ENCODE measurements at regions not wholly inside any gene's neighbourhood (a gene's known extent, or its start where the extent isn't known, plus 50 kb on each side); places are given as distances from the start of the nearest gene placed in this dataset.

DNA sequence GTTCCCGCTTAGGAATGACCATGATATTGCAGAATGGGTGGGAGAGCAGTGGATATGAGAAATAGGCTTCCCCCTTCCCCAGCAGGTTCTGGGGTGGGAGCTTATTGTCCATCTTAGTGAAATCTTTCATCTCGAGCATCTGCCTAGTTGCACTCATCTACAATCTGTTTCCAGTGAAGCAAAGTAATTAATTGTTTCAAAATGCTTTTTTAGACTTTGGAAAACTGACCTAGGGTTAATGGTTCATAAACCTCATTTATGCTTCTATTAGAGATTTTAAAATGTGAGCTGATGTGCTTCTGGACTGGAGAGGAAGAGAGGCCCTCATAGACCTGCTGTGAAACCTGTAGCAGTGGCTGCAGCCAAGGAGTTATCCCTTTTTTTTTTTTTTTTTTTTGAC is 247.7 kb upstream of the XYLT1 start:
- no peak for DNase-seq (ENCODE audit: low read depth)
- TF ChIP-seq, protein P1, sequence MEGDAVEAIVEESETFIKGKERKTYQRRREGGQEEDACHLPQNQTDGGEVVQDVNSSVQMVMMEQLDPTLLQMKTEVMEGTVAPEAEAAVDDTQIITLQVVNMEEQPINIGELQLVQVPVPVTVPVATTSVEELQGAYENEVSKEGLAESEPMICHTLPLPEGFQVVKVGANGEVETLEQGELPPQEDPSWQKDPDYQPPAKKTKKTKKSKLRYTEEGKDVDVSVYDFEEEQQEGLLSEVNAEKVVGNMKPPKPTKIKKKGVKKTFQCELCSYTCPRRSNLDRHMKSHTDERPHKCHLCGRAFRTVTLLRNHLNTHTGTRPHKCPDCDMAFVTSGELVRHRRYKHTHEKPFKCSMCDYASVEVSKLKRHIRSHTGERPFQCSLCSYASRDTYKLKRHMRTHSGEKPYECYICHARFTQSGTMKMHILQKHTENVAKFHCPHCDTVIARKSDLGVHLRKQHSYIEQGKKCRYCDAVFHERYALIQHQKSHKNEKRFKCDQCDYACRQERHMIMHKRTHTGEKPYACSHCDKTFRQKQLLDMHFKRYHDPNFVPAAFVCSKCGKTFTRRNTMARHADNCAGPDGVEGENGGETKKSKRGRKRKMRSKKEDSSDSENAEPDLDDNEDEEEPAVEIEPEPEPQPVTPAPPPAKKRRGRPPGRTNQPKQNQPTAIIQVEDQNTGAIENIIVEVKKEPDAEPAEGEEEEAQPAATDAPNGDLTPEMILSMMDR (conservative IDR thresholded peaks at IDR 0.05; ENCODE audit: low read depth, low read length), result no peak
- H3K4me3 ChIP-seq (ENCODE audit: low read length), result no peak overlapping the region

DNA sequence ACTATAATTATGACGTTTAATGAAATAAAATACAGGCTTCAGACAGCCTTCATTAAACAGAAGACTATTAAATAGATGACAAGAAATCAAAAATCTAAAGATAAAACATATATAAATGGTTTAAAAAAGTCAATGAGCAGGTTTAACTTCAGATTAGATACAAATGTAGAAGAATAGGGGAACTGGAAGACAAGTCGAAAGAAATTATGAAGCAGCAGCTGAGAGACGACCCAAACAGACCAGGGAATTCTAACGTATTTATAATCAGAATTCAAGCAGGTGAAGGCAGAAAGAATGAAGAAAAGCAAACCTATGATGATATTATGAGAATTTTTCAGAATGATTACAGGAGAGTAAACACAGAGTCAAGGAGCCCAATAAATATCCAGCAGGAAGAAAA is 235.1 kb upstream of the XYLT1 start:
- no peak for DNase-seq (ENCODE audit: low read depth)
- TF ChIP-seq, protein P1 (conservative IDR thresholded peaks at IDR 0.05; ENCODE audit: low read depth, low read length), result no peak
- H3K4me3 ChIP-seq (ENCODE audit: low read length), result no peak overlapping the region

DNA sequence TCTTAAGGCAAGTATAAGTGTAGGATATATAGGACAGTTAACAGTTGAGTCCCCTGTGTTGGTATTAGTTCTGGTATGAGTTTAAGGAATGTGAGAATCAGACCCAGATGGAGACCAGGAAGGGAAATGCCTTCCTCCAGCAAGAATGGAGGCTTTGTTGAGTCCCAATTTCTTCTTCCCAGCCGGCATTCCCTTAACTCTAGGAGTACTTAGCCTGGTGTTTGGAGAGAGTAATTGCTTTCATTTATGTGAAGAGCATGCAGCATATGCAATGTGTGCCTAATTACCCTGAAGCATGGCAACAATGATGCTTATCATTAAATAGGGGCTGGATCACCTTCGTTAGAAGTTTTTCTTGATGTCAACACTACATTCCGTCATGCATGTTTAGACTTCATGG is 225.9 kb upstream of the XYLT1 start:
- TF ChIP-seq, protein P1 (conservative IDR thresholded peaks at IDR 0.05; ENCODE audit: low read depth, low read length), result no peak
- no peak for DNase-seq (ENCODE audit: low read depth)
- no peak overlapping the region for H3K4me3 ChIP-seq (ENCODE audit: low read length)

DNA sequence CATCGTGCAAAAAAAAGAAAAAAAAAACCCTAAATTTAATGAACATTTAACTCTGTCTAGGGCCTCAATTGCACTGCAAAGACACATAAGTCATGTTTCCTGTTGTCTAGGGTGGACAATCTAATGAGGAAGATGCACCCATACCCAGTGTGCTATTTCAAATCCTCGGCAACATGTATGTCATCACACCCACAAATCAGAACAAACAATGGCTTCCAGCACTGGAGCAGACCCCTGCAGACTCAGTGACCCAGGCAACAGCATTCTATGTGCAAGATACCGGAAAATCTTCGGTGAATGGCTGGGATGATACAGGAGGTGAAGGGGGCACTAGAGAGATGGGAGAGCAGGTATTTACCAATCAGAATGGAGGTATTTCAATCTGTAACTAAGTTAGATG is 221.7 kb upstream of the XYLT1 start:
- no peak for DNase-seq (ENCODE audit: low read depth)
- H3K4me3 ChIP-seq (ENCODE audit: low read length), result no peak overlapping the region
- TF ChIP-seq, protein P1 (conservative IDR thresholded peaks at IDR 0.05; ENCODE audit: low read depth, low read length), result no peak

DNA sequence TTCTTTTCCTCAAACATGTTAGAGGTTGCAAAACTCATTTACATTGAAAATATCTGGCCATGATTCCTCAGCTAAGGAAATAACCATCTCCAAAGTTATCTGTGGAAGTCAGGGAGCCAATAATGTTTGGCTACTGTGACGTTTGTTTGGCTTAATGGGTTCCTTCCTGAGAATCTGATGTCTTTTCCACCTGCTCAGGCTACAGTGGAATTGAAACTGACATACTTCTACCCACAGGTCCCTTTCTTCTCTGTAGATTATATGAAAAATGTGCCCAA is 221.1 kb upstream of the XYLT1 start:
- no peak overlapping the region for H3K4me3 ChIP-seq (ENCODE audit: low read length)
- TF ChIP-seq, protein P1 (conservative IDR thresholded peaks at IDR 0.05; ENCODE audit: low read depth, low read length), result no peak
- DNase-seq (ENCODE audit: low read depth), result no peak

DNA sequence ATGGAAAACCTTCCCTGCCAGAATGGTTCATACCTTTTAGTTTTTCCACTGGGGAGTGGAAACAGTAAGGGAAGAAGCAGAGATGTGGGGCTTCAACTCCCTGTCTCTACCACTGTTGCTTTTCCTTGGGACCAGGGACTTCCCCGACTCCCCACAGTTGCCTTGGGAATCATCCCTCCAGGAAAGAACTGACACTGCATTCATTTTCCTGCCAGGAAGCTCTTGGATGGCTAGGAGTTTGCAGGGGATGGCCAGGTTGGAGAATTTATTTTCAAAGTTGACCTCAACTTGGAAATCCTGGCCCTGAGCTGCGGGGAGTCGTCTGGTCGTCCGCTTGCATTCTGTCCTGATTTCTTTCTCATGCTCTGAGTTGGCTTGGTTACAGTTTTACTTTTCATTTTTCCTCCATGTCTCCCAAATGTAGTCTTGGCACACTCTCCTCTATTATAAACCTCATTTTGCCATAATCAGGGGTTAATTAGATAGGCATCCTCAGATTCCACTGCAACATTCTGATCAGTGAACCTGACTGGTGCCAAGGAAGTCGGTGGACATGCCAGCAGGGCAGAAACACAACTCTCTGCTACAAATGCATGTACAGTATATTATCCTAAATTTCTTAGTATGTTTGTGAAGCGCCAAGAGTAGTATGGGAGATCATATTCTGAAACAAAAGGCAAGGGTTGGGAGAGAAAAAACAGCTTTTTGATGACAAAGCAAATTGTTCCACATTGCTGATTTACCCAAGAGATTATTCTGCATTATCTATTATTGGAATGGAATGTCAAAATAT is 220.5 kb upstream of the XYLT1 start:
- TF ChIP-seq, protein P1 (conservative IDR thresholded peaks at IDR 0.05; ENCODE audit: low read depth, low read length), result no peak
- DNase-seq (ENCODE audit: low read depth), result no peak
- no peak overlapping the region for H3K4me3 ChIP-seq (ENCODE audit: low read length)

DNA sequence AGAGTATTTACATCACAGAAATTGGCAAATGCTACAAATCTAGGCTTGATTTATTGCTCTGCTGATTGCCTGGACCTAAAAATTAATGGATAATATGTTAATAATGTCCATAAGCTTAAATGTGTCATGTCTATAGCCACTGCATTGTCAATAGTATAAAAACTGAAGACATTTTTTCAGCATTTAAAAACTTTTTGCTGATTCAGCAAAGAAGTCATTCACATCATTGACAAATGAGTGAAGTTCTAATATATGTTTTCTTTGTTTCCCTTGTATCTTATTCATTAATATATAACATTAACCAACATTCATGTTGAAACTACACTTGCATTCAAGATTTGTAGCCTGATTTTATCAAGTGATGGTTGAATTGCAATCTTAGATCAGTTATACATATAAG is 214.7 kb upstream of the XYLT1 start:
- no peak overlapping the region for H3K4me3 ChIP-seq (ENCODE audit: low read length)
- TF ChIP-seq, protein P1 (conservative IDR thresholded peaks at IDR 0.05; ENCODE audit: low read depth, low read length), result no peak

More for the DNA sequence above, 214.7 kb upstream of the XYLT1 start:
- DNase-seq (ENCODE audit: low read depth), result no peak
